ENCODE measurements at regions not wholly inside any gene's neighbourhood (a gene's known extent, or its start where the extent isn't known, plus 50 kb on each side); places are given as distances from the start of the nearest gene placed in this dataset.

DNA sequence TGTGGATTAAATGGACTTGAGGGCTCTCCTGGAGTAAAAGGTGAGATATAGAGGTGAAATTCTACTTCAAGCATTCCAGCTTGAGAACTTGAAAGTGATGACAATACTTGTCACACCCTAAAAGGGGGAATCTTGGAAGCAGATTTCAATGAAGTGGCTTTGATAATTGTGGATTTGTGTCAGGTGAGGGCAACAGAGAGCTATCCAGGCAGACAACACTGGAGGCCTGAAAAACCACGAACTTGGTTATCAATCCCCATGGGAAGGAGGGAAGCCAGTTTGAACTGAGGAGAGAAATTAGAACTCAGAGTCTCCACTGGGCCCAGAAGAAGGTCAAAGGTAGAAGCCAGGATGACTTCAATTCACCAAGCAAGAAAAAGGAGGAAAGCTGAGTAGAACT is 263.9 kb downstream of the FIGN start:
- H3K36me3 ChIP-seq, result no peaks in the 10 kb centered on the region
- DNase-seq (ENCODE audit: low spot score), result no peak
- H3K9me3 ChIP-seq, result no peaks in the 10 kb centered on the region
- no peaks in the 10 kb centered on the region for H3K27me3 ChIP-seq (replicated peaks; ENCODE audit: insufficient read depth)
- TF ChIP-seq, protein P1, sequence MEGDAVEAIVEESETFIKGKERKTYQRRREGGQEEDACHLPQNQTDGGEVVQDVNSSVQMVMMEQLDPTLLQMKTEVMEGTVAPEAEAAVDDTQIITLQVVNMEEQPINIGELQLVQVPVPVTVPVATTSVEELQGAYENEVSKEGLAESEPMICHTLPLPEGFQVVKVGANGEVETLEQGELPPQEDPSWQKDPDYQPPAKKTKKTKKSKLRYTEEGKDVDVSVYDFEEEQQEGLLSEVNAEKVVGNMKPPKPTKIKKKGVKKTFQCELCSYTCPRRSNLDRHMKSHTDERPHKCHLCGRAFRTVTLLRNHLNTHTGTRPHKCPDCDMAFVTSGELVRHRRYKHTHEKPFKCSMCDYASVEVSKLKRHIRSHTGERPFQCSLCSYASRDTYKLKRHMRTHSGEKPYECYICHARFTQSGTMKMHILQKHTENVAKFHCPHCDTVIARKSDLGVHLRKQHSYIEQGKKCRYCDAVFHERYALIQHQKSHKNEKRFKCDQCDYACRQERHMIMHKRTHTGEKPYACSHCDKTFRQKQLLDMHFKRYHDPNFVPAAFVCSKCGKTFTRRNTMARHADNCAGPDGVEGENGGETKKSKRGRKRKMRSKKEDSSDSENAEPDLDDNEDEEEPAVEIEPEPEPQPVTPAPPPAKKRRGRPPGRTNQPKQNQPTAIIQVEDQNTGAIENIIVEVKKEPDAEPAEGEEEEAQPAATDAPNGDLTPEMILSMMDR (IDR thresholded peaks at IDR 0.05), result no peak
- no peak for ATAC-seq (ENCODE audit: insufficient number of reproducible peaks, low FRiP score, low read depth)
- no peaks in the 10 kb centered on the region for H3K4me1 ChIP-seq (ENCODE audit: control insufficient read depth in 1 of 2, low read depth in 2 of 2)
- no peak overlapping the region for H3K4me3 ChIP-seq
- H3K27ac ChIP-seq, result no peak overlapping the region

DNA sequence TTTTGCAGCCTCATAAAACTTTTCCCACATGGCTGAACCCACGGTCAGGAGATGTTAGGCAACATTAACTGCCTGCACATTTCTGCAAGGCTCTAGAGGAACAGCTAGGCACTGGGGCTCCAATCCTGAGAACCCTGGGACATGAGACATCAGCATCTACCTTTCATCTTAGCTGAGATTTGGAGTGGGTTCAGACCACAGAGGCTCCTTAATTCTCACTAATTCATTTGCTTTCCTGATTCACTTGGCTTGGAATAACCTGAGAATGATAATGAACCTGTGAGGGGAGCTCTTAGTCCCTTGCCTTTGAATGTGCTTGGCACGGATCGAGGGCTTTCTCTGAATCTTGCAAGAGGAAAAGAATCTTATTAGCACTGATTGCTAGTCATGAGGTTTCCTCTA is 266.2 kb downstream of the FIGN start:
- ATAC-seq (ENCODE audit: insufficient number of reproducible peaks, low FRiP score, low read depth) (no peak), DNase-seq (ENCODE audit: low spot score) (no peak)
- H3K27me3 ChIP-seq (replicated peaks; ENCODE audit: insufficient read depth), result no peaks in the 10 kb centered on the region

DNA sequence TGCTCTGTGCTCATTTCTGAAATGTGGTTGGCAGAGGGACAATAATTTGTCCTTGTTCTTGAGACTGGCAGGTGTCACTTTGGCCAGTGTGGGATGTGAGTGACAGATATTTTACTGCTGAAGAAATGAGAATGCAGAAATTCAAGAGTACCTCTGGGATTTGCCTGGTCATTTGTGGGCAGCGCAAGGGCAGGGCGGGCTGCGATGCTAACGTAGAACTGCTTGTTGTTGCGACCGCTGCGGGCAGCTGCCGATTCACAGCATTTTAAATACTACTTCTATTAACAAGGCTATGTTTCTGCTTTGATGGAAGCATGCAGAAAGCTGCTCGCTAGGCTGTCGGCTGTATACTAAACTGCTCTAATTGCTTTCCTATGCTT is 268.6 kb downstream of the FIGN start:
- no peak for DNase-seq (ENCODE audit: low spot score)
- no peaks in the 10 kb centered on the region for H3K9me3 ChIP-seq
- H3K4me3 ChIP-seq, result no peak overlapping the region
- H3K4me1 ChIP-seq (ENCODE audit: control insufficient read depth in 1 of 2, low read depth in 2 of 2), result no peaks in the 10 kb centered on the region
- TF ChIP-seq, protein P1 (IDR thresholded peaks at IDR 0.05), result no peak
- no peaks in the 10 kb centered on the region for H3K36me3 ChIP-seq
- no peak overlapping the region for H3K27ac ChIP-seq
- no peak for ATAC-seq (ENCODE audit: insufficient number of reproducible peaks, low FRiP score, low read depth)
- H3K27me3 ChIP-seq (replicated peaks; ENCODE audit: insufficient read depth), result no peaks in the 10 kb centered on the region

More for the DNA sequence above, 266.2 kb downstream of the FIGN start:
- Histone ChIP-seq H3K4me3 (no peak overlapping the region), H3K36me3 (no peaks in the 10 kb centered on the region), H3K4me1 (ENCODE audit: control insufficient read depth in 1 of 2, low read depth in 2 of 2) (no peaks in the 10 kb centered on the region), H3K27ac (no peak overlapping the region), H3K9me3 (no peaks in the 10 kb centered on the region)
- TF ChIP-seq, protein P1 (IDR thresholded peaks at IDR 0.05), result no peak

DNA sequence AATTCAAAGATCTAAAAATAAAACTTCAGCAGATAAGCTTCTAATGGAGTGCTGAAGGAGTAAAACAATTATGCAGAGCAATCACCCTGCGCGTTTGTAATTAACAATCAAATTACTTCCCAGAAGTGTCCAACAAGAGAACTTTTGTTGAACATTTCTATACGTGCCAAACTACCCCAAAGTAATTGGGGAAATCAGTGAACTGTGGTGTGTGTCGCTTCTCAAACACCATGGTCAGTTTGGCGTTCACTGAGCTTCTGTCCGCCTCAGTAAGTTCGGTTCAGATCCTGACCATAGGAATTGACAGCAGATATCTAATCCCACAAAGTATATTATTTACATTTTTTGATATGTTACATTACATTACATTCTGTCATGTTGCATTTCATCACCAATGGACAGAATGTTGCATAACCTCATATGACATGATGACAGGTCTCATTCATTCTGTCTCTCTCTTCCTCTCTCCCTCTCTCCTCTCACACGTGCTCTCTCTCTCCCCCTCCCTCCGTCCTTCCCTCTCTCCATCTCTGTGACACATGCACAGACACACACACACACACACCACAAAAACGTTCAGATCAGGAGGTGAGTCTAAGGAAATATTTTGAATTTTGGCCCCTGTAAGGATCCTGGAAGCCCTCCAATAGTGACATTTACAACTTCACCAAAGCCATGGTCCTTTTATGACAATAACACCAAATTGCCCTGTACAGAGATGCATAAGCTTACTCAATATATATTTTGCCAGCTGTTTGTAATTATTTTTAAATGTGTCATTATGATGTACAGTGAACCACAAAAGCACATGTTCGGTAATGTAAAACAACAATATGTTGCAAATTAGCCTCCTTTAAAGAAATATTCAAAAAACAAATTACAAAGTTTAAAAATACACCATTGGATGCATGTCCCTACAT is 269.2 kb downstream of the FIGN start:
- Histone ChIP-seq H3K4me1 (ENCODE audit: control insufficient read depth in 1 of 2, low read depth in 2 of 2) (no peaks in the 10 kb centered on the region), H3K27ac (no peak overlapping the region), H3K4me3 (no peak overlapping the region), H3K9me3 (no peaks in the 10 kb centered on the region), H3K36me3 (no peaks in the 10 kb centered on the region), H3K27me3 (replicated peaks; ENCODE audit: insufficient read depth) (no peaks in the 10 kb centered on the region)
- no peak for DNase-seq (ENCODE audit: low spot score)
- ATAC-seq (ENCODE audit: insufficient number of reproducible peaks, low FRiP score, low read depth), result no peak
- TF ChIP-seq, protein P1 (IDR thresholded peaks at IDR 0.05), result no peak

DNA sequence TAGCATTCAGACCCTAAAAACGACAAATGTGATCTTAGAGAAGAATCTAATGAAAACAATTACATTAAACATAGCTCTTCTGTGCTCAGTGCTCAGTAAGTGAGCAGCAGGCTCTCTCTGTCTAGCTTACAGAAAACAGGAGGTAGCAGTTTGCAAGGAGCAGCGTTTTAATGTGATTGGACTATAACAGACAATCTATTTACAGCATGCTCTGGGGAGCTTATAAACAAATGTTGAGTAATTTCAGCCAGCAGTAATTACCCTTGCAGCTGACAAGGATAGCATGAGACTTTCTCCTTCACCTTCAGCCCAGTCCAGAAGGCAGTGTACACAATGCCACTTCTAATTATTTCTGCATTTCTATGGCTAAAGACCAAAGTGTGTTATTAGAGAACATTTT is 270.4 kb downstream of the FIGN start:
- no peaks in the 10 kb centered on the region for H3K36me3 ChIP-seq
- no peak for DNase-seq (ENCODE audit: low spot score)
- H3K9me3 ChIP-seq, result no peaks in the 10 kb centered on the region
- no peaks in the 10 kb centered on the region for H3K4me1 ChIP-seq (ENCODE audit: control insufficient read depth in 1 of 2, low read depth in 2 of 2)
- no peak overlapping the region for H3K27ac ChIP-seq
- TF ChIP-seq, protein P1 (IDR thresholded peaks at IDR 0.05), result no peak
- no peaks in the 10 kb centered on the region for H3K27me3 ChIP-seq (replicated peaks; ENCODE audit: insufficient read depth)
- H3K4me3 ChIP-seq, result no peak overlapping the region
- ATAC-seq (ENCODE audit: insufficient number of reproducible peaks, low FRiP score, low read depth), result no peak

Data from thoracic aorta (tissue), 2 donors.